ENCODE measurements at regions not wholly inside any gene's neighbourhood (a gene's known extent, or its start where the extent isn't known, plus 50 kb on each side); places are given as distances from the start of the nearest gene placed in this dataset.

DNA sequence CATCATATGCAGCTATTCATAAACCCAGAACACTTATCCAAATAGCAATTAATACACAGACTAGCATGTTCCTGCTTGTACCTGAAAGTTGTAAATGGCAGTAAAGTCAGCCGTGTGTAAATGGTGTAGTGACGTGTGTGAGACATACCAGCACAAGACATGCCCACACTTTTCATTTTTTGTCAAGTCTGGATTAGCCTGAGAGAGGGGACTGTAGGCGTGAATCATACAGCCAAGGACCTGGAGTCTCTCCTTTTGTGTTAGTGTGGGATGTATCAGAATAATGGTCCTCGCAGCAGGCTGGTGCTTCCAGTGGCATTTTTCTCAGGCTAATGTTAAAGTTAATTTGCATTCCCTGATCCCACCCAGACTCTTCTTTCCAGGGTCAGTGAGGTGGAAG, 116.8 kb upstream of the BMAL1 start:
- no peaks in the 10 kb centered on the region for H3K9me3 ChIP-seq
- in situ Hi-C loops (cut with MboI; ENCODE audit: low sequenced_read_pairs in 4 of 4): loop anchor here in 1 of 4 donors (25.0 kb wide), 2 partner anchors 524 to 824 kb away; no protein-coding TSS in a partner anchor
- DNase-seq (no peak), ATAC-seq (no peak)
- no peak overlapping the region for H3K27ac ChIP-seq
- H3K4me1 ChIP-seq: no peaks in the 10 kb centered on the region
- no peak overlapping the region for H3K4me3 ChIP-seq
- no peaks in the 10 kb centered on the region for H3K27me3 ChIP-seq
- intact Hi-C loops (cut with DNase I; ENCODE audit: low total_unique reads): no loop called here
- H3K36me3 ChIP-seq: no peaks in the 10 kb centered on the region
- TF ChIP-seq POLR2A (IDR thresholded peaks at IDR 0.05): no peak
- TF ChIP-seq CTCF (IDR thresholded peaks at IDR 0.05 in 4 of 5, conservative IDR thresholded peaks at IDR 0.05 in 1 of 5): no peak

GRCh38 chr11:13163158-13163557, 114.4 kb upstream of the BMAL1 start:
- Histone ChIP-seq H3K4me3 (no peak overlapping the region), H3K27ac (no peak overlapping the region), H3K9me3 (no peaks in the 10 kb centered on the region), H3K36me3 (no peaks in the 10 kb centered on the region), H3K4me1 (no peaks in the 10 kb centered on the region), H3K27me3 (no peaks in the 10 kb centered on the region)
- TF ChIP-seq CTCF (IDR thresholded peaks at IDR 0.05 in 4 of 5, conservative IDR thresholded peaks at IDR 0.05 in 1 of 5): no peak
- TF ChIP-seq POLR2A (IDR thresholded peaks at IDR 0.05): no peak
- no peak for DNase-seq
- ATAC-seq: no peak
- intact Hi-C loops (cut with DNase I; ENCODE audit: low total_unique reads): no loop called here
- in situ Hi-C loops (cut with MboI; ENCODE audit: low sequenced_read_pairs in 4 of 4): loop anchor here in 1 of 4 donors (25.0 kb wide), 2 partner anchors 526 to 826 kb away; no protein-coding TSS in a partner anchor

- intact Hi-C loops (cut with DNase I; ENCODE audit: low total_unique reads) (no loop called here), in situ Hi-C loops (cut with MboI; ENCODE audit: low sequenced_read_pairs in 4 of 4) (loop anchor here in 1 of 4 donors (25.0 kb wide), 2 partner anchors 529 to 829 kb away; no protein-coding TSS in a partner anchor)
- no peak for ATAC-seq
- Histone ChIP-seq H3K9me3 (no peaks in the 10 kb centered on the region), H3K36me3 (no peaks in the 10 kb centered on the region), H3K4me3 (no peak overlapping the region), H3K4me1 (no peaks in the 10 kb centered on the region), H3K27ac (no peak overlapping the region), H3K27me3 (no peaks in the 10 kb centered on the region)
- TF ChIP-seq CTCF (IDR thresholded peaks at IDR 0.05 in 4 of 5, conservative IDR thresholded peaks at IDR 0.05 in 1 of 5) (no peak), POLR2A (IDR thresholded peaks at IDR 0.05) (no peak)
- DNase-seq: no peak
Measured at GRCh38 chr11:13166036-13166435, 111.6 kb upstream of the BMAL1 start.

DNA sequence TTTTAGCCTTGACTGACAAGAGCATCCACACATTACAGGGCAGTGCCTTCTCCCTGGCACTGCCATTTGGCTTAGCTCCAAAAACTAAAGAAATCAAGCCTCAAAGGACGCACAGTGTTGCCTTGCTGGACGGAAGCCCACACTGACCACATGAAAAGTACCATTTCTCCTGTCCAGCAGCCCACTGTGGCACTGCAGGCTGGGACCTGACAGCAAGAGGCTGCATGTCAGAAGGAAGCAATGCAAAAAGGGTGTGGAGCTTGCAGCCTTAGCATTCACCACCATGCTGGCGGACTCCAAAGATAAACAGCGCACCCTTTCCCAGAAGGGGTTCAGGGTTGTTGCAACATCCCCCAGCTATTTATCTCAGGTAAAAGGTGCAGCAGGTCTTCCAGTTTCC, 109.3 kb upstream of the BMAL1 start:
- intact Hi-C loops (cut with DNase I; ENCODE audit: low total_unique reads): no loop called here
- in situ Hi-C loops (cut with MboI; ENCODE audit: low sequenced_read_pairs in 4 of 4): loop anchor here in 1 of 4 donors (25.0 kb wide), 2 partner anchors 531 to 831 kb away; no protein-coding TSS in a partner anchor
- no peaks in the 10 kb centered on the region for H3K9me3 ChIP-seq
- H3K4me1 ChIP-seq: no peaks in the 10 kb centered on the region
- no peak for DNase-seq
- no peaks in the 10 kb centered on the region for H3K27me3 ChIP-seq
- H3K36me3 ChIP-seq: no peaks in the 10 kb centered on the region
- TF ChIP-seq CTCF (IDR thresholded peaks at IDR 0.05 in 4 of 5, conservative IDR thresholded peaks at IDR 0.05 in 1 of 5) (no peak), POLR2A (IDR thresholded peaks at IDR 0.05) (no peak)
- H3K27ac ChIP-seq: no peak overlapping the region
- H3K4me3 ChIP-seq: no peak overlapping the region
- ATAC-seq: no peak

DNA sequence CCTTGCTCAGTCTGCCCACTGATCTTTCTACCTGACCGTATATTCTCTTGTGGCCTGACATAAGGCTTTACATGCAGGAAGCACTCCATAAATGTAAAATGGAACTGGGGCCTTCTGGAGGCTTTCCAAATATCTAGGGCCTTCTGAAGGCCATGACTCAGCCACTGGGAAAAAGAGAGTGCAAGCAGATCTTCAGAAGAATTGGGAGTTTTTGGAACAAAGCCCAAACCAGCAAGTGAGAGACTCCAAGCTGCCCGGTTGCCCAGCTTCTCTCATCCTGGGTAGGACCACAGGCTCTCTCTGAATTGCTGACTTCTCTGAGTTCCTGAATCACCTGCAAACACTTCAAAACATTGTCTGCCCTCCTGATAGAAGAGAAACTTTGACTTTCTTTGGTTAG, 107.9 kb upstream of the BMAL1 start:
- intact Hi-C loops (cut with DNase I; ENCODE audit: low total_unique reads) (no loop called here), in situ Hi-C loops (cut with MboI; ENCODE audit: low sequenced_read_pairs in 4 of 4) (loop anchor here in 1 of 4 donors (25.0 kb wide), 2 partner anchors 532 to 832 kb away; no protein-coding TSS in a partner anchor)
- Histone ChIP-seq H3K9me3 (no peaks in the 10 kb centered on the region), H3K4me1 (no peaks in the 10 kb centered on the region), H3K27me3 (no peaks in the 10 kb centered on the region), H3K4me3 (no peak overlapping the region), H3K27ac (no peak overlapping the region), H3K36me3 (no peaks in the 10 kb centered on the region)
- no peak for DNase-seq
- TF ChIP-seq POLR2A (IDR thresholded peaks at IDR 0.05) (no peak), CTCF (IDR thresholded peaks at IDR 0.05 in 4 of 5, conservative IDR thresholded peaks at IDR 0.05 in 1 of 5) (no peak)
- no peak for ATAC-seq
